Activated naive CD4-positive, alpha-beta T cell treated with anti-CD3 and anti-CD28 coated beads, Interleukin-2, amount 10 ng/mL, durations not matched to agents 7 days and 5 days (primary cell): ENCODE measurements at regions not wholly inside any gene's neighbourhood (a gene's known extent, or its start where the extent isn't known, plus 50 kb on each side); places are given as distances from the start of the nearest gene placed in this dataset.

ENCODE experiments used
- CTCF ChIA-PET: fragments of 350-600 bp; sonication (Branson Sonifier 250); formaldehyde crosslinking; loops from one replicate; lab custom pipeline; 2021; ENCODE audit warnings: antibody characterized with exemption; lab: Charles Lee
- DNase-seq: peaks from one replicate; pipeline ENCODE4 v3.0.0-alpha.2; 2020
- H3K27ac Mint-ChIP-seq: one replicate; pipeline ENCODE4 v1.8.0; 2021; ENCODE audit warnings: mild to moderate bottlenecking, moderate library complexity, mixed read lengths
- H3K27me3 Mint-ChIP-seq: one replicate; pipeline ENCODE4 v1.8.0; 2021; ENCODE audit warnings: mild to moderate bottlenecking, mixed read lengths
- H3K36me3 Mint-ChIP-seq: one replicate; pipeline ENCODE4 v1.8.0; 2021; ENCODE audit warnings: mixed read lengths
- H3K4me1 Mint-ChIP-seq: one replicate; pipeline ENCODE4 v1.8.0; 2021; ENCODE audit warnings: mixed read lengths
- H3K4me3 Mint-ChIP-seq: one replicate; pipeline ENCODE4 v1.8.0; 2021; ENCODE audit warnings: mild to moderate bottlenecking, moderate library complexity, mixed read lengths
- H3K9me3 Mint-ChIP-seq: one replicate; pipeline ENCODE4 v1.8.0; 2021; ENCODE audit warnings: mixed read lengths

DNA sequence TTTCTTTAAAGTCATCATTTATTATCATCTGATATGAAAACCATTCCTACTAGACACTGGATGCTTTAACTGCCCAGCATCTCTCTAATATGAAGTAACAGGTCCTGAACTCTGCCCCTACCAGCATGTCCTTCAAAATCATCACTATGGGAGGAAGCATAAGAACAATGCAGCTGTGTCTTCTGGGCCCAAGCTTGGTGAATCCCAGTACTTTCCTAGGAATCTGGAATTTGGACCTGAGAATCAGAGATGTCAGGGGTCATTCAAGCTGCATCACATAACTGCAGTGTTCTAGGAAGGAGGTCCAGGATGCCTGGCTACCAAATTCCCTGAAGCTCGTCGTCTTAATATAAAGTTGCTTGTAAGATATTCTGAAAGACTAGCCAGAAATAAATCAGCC lies 182.7 kb downstream of the AHR start:
- CTCF ChIA-PET = interaction anchor here (0.6 kb wide), 1 partner anchor 141 kb away, joined by 3 read pairs; no protein-coding TSS in a partner anchor
- H3K4me3 Mint-ChIP-seq = no peak overlapping the region
- no peak overlapping the region for H3K27ac Mint-ChIP-seq

GRCh38 chr7:17485368-17485767 lies 186.9 kb downstream of the AHR start:
- DNase-seq = no peak
- peaks cover 18% of the 10 kb centered on the region for H3K9me3 Mint-ChIP-seq
- no peak overlapping the region for H3K4me3 Mint-ChIP-seq
- H3K36me3 Mint-ChIP-seq = peaks cover 15% of the 10 kb centered on the region
- CTCF ChIA-PET = no interaction called here
- H3K4me1 Mint-ChIP-seq = peaks cover 17% of the 10 kb centered on the region
- H3K27ac Mint-ChIP-seq = no peak overlapping the region
- no peaks in the 10 kb centered on the region for H3K27me3 Mint-ChIP-seq

More for the DNA sequence above, 182.7 kb downstream of the AHR start:
- no peaks in the 10 kb centered on the region for H3K36me3 Mint-ChIP-seq
- H3K27me3 Mint-ChIP-seq = no peaks in the 10 kb centered on the region
- no peaks in the 10 kb centered on the region for H3K4me1 Mint-ChIP-seq
- peaks cover 6% of the 10 kb centered on the region for H3K9me3 Mint-ChIP-seq
- DNase-seq = no peak

DNA sequence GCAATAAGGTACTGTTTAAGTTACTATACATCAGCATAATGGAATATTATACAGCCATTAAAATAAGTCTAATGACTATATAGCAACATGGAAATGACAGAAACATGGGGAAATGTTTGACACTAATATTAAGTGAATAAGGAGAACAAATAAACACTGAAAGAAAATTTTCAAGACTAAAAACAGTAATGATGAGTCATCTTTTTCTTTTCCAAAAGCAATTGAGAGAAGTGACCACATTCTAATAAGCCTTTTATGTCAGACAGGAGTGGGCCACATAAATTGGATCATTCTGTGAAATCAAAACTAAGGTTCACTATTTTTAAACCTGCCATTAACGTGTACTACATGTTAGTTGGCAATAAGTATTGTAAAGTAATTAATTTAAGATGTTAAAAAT lies 187.5 kb downstream of the AHR start:
- no peak overlapping the region for H3K27ac Mint-ChIP-seq
- H3K4me3 Mint-ChIP-seq = no peak overlapping the region
- peaks cover 18% of the 10 kb centered on the region for H3K36me3 Mint-ChIP-seq
- CTCF ChIA-PET = no interaction called here
- peaks cover 19% of the 10 kb centered on the region for H3K9me3 Mint-ChIP-seq
- DNase-seq = no peak
- H3K27me3 Mint-ChIP-seq = no peaks in the 10 kb centered on the region
- peaks cover 23% of the 10 kb centered on the region for H3K4me1 Mint-ChIP-seq

DNA sequence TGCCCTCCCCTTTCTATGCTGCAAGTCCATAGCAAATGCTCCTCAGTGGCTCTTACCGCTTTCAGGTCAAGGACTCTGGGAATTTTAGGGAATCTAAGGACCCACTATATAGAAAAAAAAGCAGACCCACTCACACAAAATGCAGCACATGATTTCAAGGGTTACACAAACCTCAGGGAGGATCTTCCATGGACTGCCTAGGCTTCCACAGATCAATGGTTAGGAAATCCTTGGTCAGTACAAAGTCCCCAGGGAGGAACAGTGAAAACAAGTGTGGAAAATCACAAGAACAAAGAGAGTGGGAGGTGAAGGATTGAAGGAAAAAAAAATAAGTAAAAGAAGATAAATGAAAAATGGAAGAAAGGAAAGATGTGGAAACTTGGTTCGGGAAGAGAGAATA lies 188.4 kb downstream of the AHR start:
- Mint-ChIP-seq H3K27me3 (no peaks in the 10 kb centered on the region), H3K4me3 (no peak overlapping the region), H3K36me3 (peaks cover 19% of the 10 kb centered on the region), H3K9me3 (peaks cover 20% of the 10 kb centered on the region), H3K27ac (peak overlapping the region; percentile 3), H3K4me1 (peaks cover 30% of the 10 kb centered on the region)
- CTCF ChIA-PET = no interaction called here
- DNase-seq = no peak

DNA sequence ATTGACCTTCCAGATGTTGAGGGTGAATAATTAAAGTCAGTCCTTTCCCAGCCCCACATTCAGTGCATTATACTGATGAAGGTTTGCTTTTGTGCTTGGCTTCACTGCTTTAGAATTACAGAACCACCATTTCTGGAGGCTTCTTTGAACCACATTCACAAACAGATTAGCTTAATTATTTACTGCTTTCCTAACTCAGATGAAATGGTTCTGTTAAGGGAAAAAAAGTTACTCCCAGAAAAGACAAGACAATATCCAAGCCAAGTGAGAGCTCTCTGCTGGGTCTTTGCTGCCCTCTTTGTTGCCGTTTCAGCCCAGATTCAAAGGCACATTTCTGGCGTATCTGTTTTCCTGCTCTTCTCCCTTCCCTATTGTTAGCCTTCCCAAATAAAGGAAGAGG lies 188.9 kb downstream of the AHR start:
- Mint-ChIP-seq H3K27ac (no peak overlapping the region), H3K27me3 (no peaks in the 10 kb centered on the region), H3K4me3 (no peak overlapping the region), H3K36me3 (peaks cover 19% of the 10 kb centered on the region), H3K4me1 (peaks cover 35% of the 10 kb centered on the region), H3K9me3 (peaks cover 22% of the 10 kb centered on the region)
- no peak for DNase-seq
- CTCF ChIA-PET = no interaction called here

DNA sequence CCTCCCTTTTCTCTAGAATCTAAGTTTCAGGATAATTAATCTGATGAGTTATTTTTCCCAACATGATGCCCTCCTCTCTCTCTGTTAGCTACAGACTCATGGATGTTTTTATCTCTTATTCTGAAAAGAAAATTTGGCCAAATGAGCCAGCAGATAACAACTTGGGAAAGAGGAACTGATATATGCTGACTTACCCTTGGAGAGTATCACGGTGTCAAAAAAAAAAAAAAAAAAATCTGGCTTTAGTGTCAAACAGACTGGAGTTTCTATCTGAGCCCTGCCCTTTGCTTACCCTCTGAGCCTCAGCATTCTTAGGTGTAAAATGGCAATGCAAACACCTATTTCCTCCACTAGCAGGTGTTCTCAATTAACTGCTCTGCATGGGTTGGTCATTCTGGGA lies 190.4 kb downstream of the AHR start:
- H3K4me1 Mint-ChIP-seq = peaks cover 42% of the 10 kb centered on the region
- H3K27ac Mint-ChIP-seq = no peak overlapping the region
- H3K36me3 Mint-ChIP-seq = peaks cover 19% of the 10 kb centered on the region
- H3K9me3 Mint-ChIP-seq = peaks cover 19% of the 10 kb centered on the region
- H3K27me3 Mint-ChIP-seq = no peaks in the 10 kb centered on the region
- CTCF ChIA-PET = no interaction called here
- DNase-seq = no peak
- H3K4me3 Mint-ChIP-seq = no peak overlapping the region

DNA sequence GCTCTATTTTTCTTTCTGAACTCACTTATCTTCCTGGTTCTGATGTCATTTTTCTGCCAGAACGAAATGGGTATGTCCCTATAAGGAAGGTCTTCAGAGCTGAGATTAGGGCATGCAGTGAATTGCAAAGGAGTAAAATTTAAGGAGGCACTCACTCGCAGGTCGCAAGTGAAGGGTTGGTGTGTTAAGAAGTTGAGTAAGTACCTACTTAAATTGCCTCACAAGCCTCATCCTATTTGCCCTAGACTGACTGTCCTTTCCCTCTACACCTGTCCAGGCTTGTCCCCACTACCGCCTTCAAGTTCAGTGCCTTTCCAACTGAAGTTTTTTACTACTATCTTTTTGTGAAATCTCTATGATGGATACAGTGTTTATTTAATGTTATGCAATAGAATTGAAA lies 191.5 kb downstream of the AHR start:
- H3K4me1 Mint-ChIP-seq = peaks cover 43% of the 10 kb centered on the region
- CTCF ChIA-PET = no interaction called here
- DNase-seq = no peak
- H3K27ac Mint-ChIP-seq = no peak overlapping the region
- peaks cover 6% of the 10 kb centered on the region for H3K27me3 Mint-ChIP-seq
- peaks cover 16% of the 10 kb centered on the region for H3K9me3 Mint-ChIP-seq
- peaks cover 21% of the 10 kb centered on the region for H3K36me3 Mint-ChIP-seq
- no peak overlapping the region for H3K4me3 Mint-ChIP-seq

GRCh38 chr7:17490825-17491224 lies 192.4 kb downstream of the AHR start:
- Mint-ChIP-seq H3K36me3 (peaks cover 21% of the 10 kb centered on the region), H3K9me3 (peaks cover 16% of the 10 kb centered on the region), H3K27me3 (peaks cover 6% of the 10 kb centered on the region), H3K4me3 (no peak overlapping the region), H3K27ac (peak overlapping the region; percentile 67), H3K4me1 (peaks cover 51% of the 10 kb centered on the region)
- DNase-seq = no peak
- CTCF ChIA-PET = no interaction called here

- DNase-seq = no peak
- Mint-ChIP-seq H3K4me3 (no peak overlapping the region), H3K9me3 (peaks cover 10% of the 10 kb centered on the region), H3K4me1 (peaks cover 56% of the 10 kb centered on the region), H3K36me3 (peaks cover 16% of the 10 kb centered on the region), H3K27ac (no peak overlapping the region), H3K27me3 (peaks cover 6% of the 10 kb centered on the region)
- CTCF ChIA-PET = no interaction called here
Observed at GRCh38 chr7:17492437-17492836, 194.0 kb downstream of the AHR start.

- DNase-seq = no peak
- no peak overlapping the region for H3K27ac Mint-ChIP-seq
- peaks cover 59% of the 10 kb centered on the region for H3K4me1 Mint-ChIP-seq
- H3K9me3 Mint-ChIP-seq = peaks cover 3% of the 10 kb centered on the region
- no peak overlapping the region for H3K4me3 Mint-ChIP-seq
- CTCF ChIA-PET = no interaction called here
- H3K36me3 Mint-ChIP-seq = peaks cover 14% of the 10 kb centered on the region
- H3K27me3 Mint-ChIP-seq = peaks cover 6% of the 10 kb centered on the region
Observed at GRCh38 chr7:17493446-17493845, 195.0 kb downstream of the AHR start.

DNA sequence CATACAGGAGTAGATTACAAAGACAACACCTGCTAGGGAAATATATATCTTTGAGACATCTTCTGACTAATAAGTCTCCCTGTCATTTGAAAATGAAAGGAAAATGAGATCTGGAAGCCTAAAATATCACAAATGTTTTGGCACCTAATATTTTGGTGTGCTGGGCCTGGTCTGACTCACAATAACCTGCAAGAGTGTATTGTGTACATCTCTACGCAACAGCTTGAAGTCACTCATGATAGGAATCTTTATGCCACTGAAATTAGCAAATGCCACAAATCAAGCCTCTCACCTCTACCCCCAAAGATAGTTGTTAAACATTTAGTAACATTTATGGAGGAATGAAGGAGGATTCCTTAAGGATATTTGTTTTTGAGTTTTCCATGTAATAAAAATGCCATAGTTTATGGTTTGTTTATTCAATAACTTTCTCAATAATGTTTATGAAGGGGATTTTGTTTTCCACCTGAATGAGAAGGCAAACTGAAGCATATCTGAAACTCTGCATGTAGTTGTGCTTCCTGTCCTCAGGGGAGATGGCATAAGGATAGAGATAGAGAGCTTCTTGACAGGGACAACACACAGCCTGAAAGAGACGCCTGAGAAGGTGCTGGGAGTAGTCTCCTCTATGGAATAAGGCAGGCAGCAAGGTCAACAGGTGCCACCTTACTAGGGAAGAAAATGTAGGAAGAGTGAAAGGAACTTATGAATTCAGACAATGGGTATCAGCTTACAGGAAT lies 197.4 kb downstream of the AHR start:
- CTCF ChIA-PET = no interaction called here
- H3K36me3 Mint-ChIP-seq = peaks cover 3% of the 10 kb centered on the region
- H3K4me3 Mint-ChIP-seq = no peak overlapping the region
- peaks cover 6% of the 10 kb centered on the region for H3K27me3 Mint-ChIP-seq
- peaks cover 3% of the 10 kb centered on the region for H3K9me3 Mint-ChIP-seq
- DNase-seq = no peak
- no peak overlapping the region for H3K27ac Mint-ChIP-seq
- H3K4me1 Mint-ChIP-seq = peaks cover 37% of the 10 kb centered on the region

DNA sequence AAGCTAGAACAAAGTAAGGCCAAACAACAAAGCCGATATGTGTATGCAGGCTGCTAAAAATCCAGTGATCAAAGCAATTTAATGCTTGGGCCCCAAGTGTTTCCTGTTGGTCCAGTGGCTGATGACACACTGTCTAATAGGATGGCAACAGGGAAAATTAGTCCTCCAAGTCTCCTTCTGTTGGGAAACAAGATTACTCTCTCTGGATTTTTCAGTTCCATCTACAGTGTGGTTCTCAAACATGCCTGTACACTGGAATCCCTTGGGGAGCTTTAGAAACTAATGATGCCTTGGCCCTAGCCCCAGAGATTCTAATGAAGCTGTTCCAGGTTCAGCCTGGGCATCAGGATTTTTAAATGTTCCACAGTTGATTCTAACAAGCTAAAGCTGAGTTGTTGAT lies 198.7 kb downstream of the AHR start:
- Mint-ChIP-seq H3K9me3 (peaks cover under 1% of the 10 kb centered on the region), H3K4me3 (no peak overlapping the region), H3K27me3 (peaks cover 6% of the 10 kb centered on the region), H3K4me1 (peaks cover 26% of the 10 kb centered on the region), H3K27ac (no peak overlapping the region), H3K36me3 (peaks cover 1% of the 10 kb centered on the region)
- no peak for DNase-seq
- CTCF ChIA-PET = no interaction called here

GRCh38 chr7:17497549-17498167 lies 199.2 kb downstream of the AHR start:
- Mint-ChIP-seq H3K4me1 (peaks cover 21% of the 10 kb centered on the region), H3K36me3 (peaks cover 1% of the 10 kb centered on the region), H3K27me3 (peaks cover 6% of the 10 kb centered on the region), H3K27ac (no peak overlapping the region), H3K4me3 (no peak overlapping the region), H3K9me3 (no peaks in the 10 kb centered on the region)
- DNase-seq = no peak
- CTCF ChIA-PET = no interaction called here

- no peak for DNase-seq
- no peak overlapping the region for H3K4me3 Mint-ChIP-seq
- no peaks in the 10 kb centered on the region for H3K9me3 Mint-ChIP-seq
- peaks cover 17% of the 10 kb centered on the region for H3K4me1 Mint-ChIP-seq
- H3K27ac Mint-ChIP-seq = no peak overlapping the region
- CTCF ChIA-PET = no interaction called here
- peaks cover 6% of the 10 kb centered on the region for H3K27me3 Mint-ChIP-seq
- H3K36me3 Mint-ChIP-seq = peaks cover 1% of the 10 kb centered on the region
Observed at GRCh38 chr7:17498230-17498629, 199.8 kb downstream of the AHR start.

DNA sequence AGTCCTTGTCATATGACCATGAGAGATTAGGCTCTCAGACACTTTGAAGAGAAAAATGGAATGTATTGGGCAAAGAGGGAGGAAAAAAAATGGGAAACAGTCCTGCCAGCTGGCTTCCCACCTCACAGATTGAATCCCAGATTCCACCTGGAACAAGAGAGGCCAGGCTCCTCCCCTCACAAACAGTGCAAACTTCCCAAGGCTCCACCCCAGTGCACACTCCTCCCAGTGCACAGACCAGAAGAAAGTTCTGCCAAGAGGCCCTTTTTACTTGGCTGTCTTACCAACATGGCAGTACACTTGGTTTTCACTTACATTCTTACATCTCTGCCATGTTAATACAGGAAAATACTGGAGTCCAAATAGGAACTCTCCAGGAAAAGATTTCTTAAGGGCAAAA lies 202.3 kb downstream of the AHR start:
- Mint-ChIP-seq H3K36me3 (no peaks in the 10 kb centered on the region), H3K27ac (no peak overlapping the region), H3K4me3 (no peak overlapping the region), H3K9me3 (no peaks in the 10 kb centered on the region), H3K27me3 (no peaks in the 10 kb centered on the region), H3K4me1 (peaks cover 9% of the 10 kb centered on the region)
- no peak for DNase-seq
- CTCF ChIA-PET = no interaction called here
